Neural progenitor cell (in vitro differentiated cells): ENCODE measurements at regions not wholly inside any gene's neighbourhood (a gene's known extent, or its start where the extent isn't known, plus 50 kb on each side); places are given as distances from the start of the nearest gene placed in this dataset.

Experiments used
- CTCF ChIP-seq: fragments of 200-600 bp; sonication (generic); IDR thresholded peaks from 2 replicates; pipeline ENCODE4 v1.5.1; 2017; ENCODE audit warnings: antibody characterized with exemption, mild to moderate bottlenecking
- EZH2 ChIP-seq: fragments of 200-600 bp; sonication (generic); IDR thresholded peaks from 2 replicates; pipeline ENCODE4 v1.6.1; 2017; ENCODE audit warnings: antibody characterized with exemption, mild to moderate bottlenecking, moderate library complexity
- EZH2phosphoT487 ChIP-seq: fragments of 200-600 bp; sonication (generic); IDR thresholded peaks from 2 replicates; pipeline ENCODE4 v1.6.1; 2017; ENCODE audit warnings: antibody characterized with exemption

DNA sequence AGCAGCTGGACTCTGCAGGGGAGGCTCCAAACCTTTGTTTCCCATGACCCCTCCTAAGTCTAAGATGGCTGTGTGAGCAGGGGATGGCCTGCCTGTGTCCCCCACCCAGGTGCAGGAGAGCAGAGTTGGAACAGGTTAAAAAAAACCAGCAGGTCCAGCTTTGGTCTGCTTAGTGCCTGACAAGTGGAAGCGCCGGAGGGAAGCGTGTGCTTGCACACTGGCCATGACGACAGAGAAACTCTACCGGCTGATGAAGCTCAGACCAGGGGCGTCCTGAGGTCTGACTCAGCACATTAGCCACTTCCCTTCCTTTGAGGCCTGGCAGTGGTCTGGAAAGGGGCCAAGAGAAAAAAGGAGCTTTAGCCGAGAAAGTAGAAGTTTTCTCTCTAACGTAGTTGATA, 280.1 kb downstream of the VRK1 start:
- TF ChIP-seq EZH2 = no peak
- TF ChIP-seq CTCF = no peak
- no peak for TF ChIP-seq EZH2phosphoT487
